K562 (cell line): ENCODE measurements at regions not wholly inside any gene's neighbourhood (a gene's known extent, or its start where the extent isn't known, plus 50 kb on each side); places are given as distances from the start of the nearest gene placed in this dataset.

Experiments used
- CTBP1 ChIP-seq: fragments of 450-650 bp; IDR thresholded peaks from 2 replicates; pipeline ENCODE4 v1.6.1; 2016; ENCODE audit warnings: borderline replicate concordance
- TF ChIP-seq, protein P1 (sequence below), 3 experiments: IDR thresholded peaks in 2 of 3; conservative IDR thresholded peaks in 1 of 3; 2 replicates each; pipeline ENCODE4 v1.5.1; 2011 to 2012; ENCODE audit warnings: low read length in 3 of 3, mild to moderate bottlenecking in 3 of 3, control low read depth in 2 of 3, improper control_type of control experiment in 1 of 3, inconsistent platforms in 1 of 3, low read depth in 1 of 3, mixed read lengths in 1 of 3, moderate library complexity in 1 of 3; ENCODE audit not compliant: insufficient read depth in 2 of 3

DNA sequence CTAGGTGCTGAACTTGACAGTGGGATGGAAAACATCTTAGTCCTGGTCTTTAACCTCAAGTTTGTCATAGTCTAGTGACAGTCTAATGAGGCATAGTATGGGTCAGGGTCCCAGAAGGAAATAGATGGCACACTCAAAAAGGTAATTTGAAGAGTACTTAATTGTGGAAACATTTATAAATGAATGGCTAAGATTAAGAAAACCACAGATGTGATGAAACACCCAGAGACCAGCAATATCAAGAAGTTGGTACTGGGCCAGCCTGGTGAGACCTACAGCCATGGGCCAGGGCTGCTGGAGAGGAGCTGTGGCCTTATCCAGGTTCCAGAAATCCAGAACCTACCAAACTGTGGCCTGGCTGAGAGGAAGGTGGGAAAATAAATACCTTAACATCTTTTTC, 93.5 kb upstream of the ATG10 start:
- TF ChIP-seq, protein P1, sequence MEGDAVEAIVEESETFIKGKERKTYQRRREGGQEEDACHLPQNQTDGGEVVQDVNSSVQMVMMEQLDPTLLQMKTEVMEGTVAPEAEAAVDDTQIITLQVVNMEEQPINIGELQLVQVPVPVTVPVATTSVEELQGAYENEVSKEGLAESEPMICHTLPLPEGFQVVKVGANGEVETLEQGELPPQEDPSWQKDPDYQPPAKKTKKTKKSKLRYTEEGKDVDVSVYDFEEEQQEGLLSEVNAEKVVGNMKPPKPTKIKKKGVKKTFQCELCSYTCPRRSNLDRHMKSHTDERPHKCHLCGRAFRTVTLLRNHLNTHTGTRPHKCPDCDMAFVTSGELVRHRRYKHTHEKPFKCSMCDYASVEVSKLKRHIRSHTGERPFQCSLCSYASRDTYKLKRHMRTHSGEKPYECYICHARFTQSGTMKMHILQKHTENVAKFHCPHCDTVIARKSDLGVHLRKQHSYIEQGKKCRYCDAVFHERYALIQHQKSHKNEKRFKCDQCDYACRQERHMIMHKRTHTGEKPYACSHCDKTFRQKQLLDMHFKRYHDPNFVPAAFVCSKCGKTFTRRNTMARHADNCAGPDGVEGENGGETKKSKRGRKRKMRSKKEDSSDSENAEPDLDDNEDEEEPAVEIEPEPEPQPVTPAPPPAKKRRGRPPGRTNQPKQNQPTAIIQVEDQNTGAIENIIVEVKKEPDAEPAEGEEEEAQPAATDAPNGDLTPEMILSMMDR (IDR thresholded peaks at IDR 0.05 in 2 of 3, conservative IDR thresholded peaks at IDR 0.05 in 1 of 3; ENCODE audit: insufficient read depth in 2 of 3, low read depth in 1 of 3, low read length in 3 of 3): no peak
- TF ChIP-seq CTBP1: no peak
